Caco-2 (cell line): ENCODE measurements at regions not wholly inside any gene's neighbourhood (a gene's known extent, or its start where the extent isn't known, plus 50 kb on each side); places are given as distances from the start of the nearest gene placed in this dataset.

Experiments used
- BruUV-seq: library from RNA; stranded (reverse); fragments of 400-500 nt; replicated peaks from 2 replicates; lab custom pipeline; 2021; lab: Mats Ljungman, UMichigan
- CTCF ChIA-PET: fragments of 300-600 bp; sonication (Branson Sonifier 250); formaldehyde crosslinking; loops from one replicate; lab custom pipeline; 2022; ENCODE audit warnings: antibody characterized with exemption; lab: Charles Lee
- POLR2A ChIA-PET: fragments of 300-600 bp; sonication (Branson Sonifier 250); formaldehyde crosslinking; loops from one replicate; lab custom pipeline; 2022; ENCODE audit warnings: antibody characterized with exemption; lab: Charles Lee
- DNase-seq, 2 experiments: peaks; one replicate each; pipeline versions ENCODE4 v3.0.0 to v3.0.0-alpha.2; 2020 to 2022
- H3K27me3 ChIP-seq: replicated peaks from 2 replicates; pipeline ENCODE4 v1.6.0; 2011; ENCODE audit warnings: low read length; ENCODE audit not compliant: control insufficient read depth, insufficient read depth
- H3K36me3 ChIP-seq: 2 replicates; pipeline ENCODE4 v1.5.1; 2011; ENCODE audit warnings: low read length; ENCODE audit not compliant: control insufficient read depth, insufficient read depth
- H3K4me1 ChIP-seq: fragments of 250-450 bp; sonication (Bioruptor Pico); 2 replicates; pipeline ENCODE4 v1.5.1; 2020; ENCODE audit warnings: mild to moderate bottlenecking
- H3K4me3 ChIP-seq: 2 replicates; pipeline ENCODE4 v1.5.1; 2011; ENCODE audit warnings: low read depth, mild to moderate bottlenecking, control low read depth, low read length
- H3K9me3 ChIP-seq: fragments of 250-450 bp; sonication (Bioruptor Pico); 2 replicates; pipeline ENCODE4 v1.5.1; 2020; ENCODE audit warnings: mild to moderate bottlenecking, moderate library complexity
- H3K27ac Mint-ChIP-seq: one replicate; pipeline ENCODE4 v1.8.0; 2022; ENCODE audit warnings: mixed read lengths; ENCODE audit not compliant: unreplicated experiment
- H3K27me3 Mint-ChIP-seq: one replicate; pipeline ENCODE4 v1.8.0; 2022; ENCODE audit warnings: mixed read lengths; ENCODE audit not compliant: insufficient read depth, unreplicated experiment
- H3K36me3 Mint-ChIP-seq: one replicate; pipeline ENCODE4 v1.8.0; 2022; ENCODE audit warnings: mild to moderate bottlenecking, mixed read lengths; ENCODE audit not compliant: insufficient read depth, unreplicated experiment
- H3K4me1 Mint-ChIP-seq: one replicate; pipeline ENCODE4 v1.8.0; 2022; ENCODE audit warnings: low read depth, mixed read lengths; ENCODE audit not compliant: unreplicated experiment
- H3K4me3 Mint-ChIP-seq: one replicate; pipeline ENCODE4 v1.8.0; 2022; ENCODE audit warnings: mild to moderate bottlenecking, moderate library complexity, mixed read lengths; ENCODE audit not compliant: unreplicated experiment
- H3K9me3 Mint-ChIP-seq: one replicate; pipeline ENCODE4 v1.8.0; 2022; ENCODE audit warnings: mixed read lengths; ENCODE audit not compliant: unreplicated experiment
- CTCF ChIP-seq, 2 experiments: fragments of 200-600 bp in 1 of 2; IDR thresholded peaks; 1 replicate in 1 of 2; 2 replicates in 1 of 2; pipeline versions ENCODE4 v1.5.1 to v1.8.0; 2011 to 2022; ENCODE audit warnings: antibody characterized with exemption in 1 of 2, control low read depth in 1 of 2, inconsistent platforms in 1 of 2, low read depth in 1 of 2, low read length in 1 of 2, mild to moderate bottlenecking in 1 of 2, moderate library complexity in 1 of 2; ENCODE audit not compliant: insufficient read depth in 1 of 2, severe bottlenecking in 1 of 2, unreplicated experiment in 1 of 2
- intact Hi-C: fragments of 100-400 bp; cut with micrococcal nuclease; formaldehyde crosslinking; loops from one replicate; pipeline ENCODE4 v1.10.0; 2022; ENCODE audit not compliant: unreplicated experiment

GRCh38 chr1:168416220-168416619, 127.6 kb downstream of the XCL2 start:
- no peaks in the 10 kb centered on the region for H3K9me3 ChIP-seq
- no TSS peak for BruUV-seq
- intact Hi-C loops: no loop called here
- no peak for DNase-seq
- no peaks in the 10 kb centered on the region for H3K27me3 Mint-ChIP-seq
- no peak for TF ChIP-seq CTCF (IDR thresholded peaks at IDR 0.05; ENCODE audit: insufficient read depth in 1 of 2, low read depth in 1 of 2, low read length in 1 of 2, severe bottlenecking in 1 of 2, unreplicated experiment in 1 of 2)
- no peak overlapping the region for H3K4me3 ChIP-seq
- no peak overlapping the region for H3K27ac Mint-ChIP-seq
- CTCF ChIA-PET: no interaction called here
- H3K4me1 ChIP-seq: no peaks in the 10 kb centered on the region
- H3K4me3 Mint-ChIP-seq: no peak overlapping the region
- H3K27me3 ChIP-seq: no peaks in the 10 kb centered on the region
- H3K9me3 Mint-ChIP-seq: no peaks in the 10 kb centered on the region
- no peaks in the 10 kb centered on the region for H3K36me3 ChIP-seq
- peaks cover 11% of the 10 kb centered on the region for H3K4me1 Mint-ChIP-seq
- POLR2A ChIA-PET: no interaction called here
- H3K36me3 Mint-ChIP-seq: peaks cover 11% of the 10 kb centered on the region

- no TSS peak for BruUV-seq
- CTCF ChIA-PET: no interaction called here
- intact Hi-C loops: no loop called here
These were observed 128.9 kb downstream of the XCL2 start for GRCh38 chr1:168414914-168415313.

GRCh38 chr1:168410464-168410863, 129.8 kb downstream of the TBX19 start:
- Mint-ChIP-seq H3K36me3 (peaks cover 23% of the 10 kb centered on the region), H3K4me3 (no peak overlapping the region), H3K27me3 (no peaks in the 10 kb centered on the region), H3K4me1 (peaks cover 30% of the 10 kb centered on the region), H3K27ac (no peak overlapping the region), H3K9me3 (no peaks in the 10 kb centered on the region)
- ChIA-PET CTCF (no interaction called here), POLR2A (no interaction called here)
- H3K36me3 ChIP-seq: no peaks in the 10 kb centered on the region; the same call in 1 of the 2 replicates
- H3K27me3 ChIP-seq: no peaks in the 10 kb centered on the region
- peaks cover 32% of the 10 kb centered on the region for H3K4me1 ChIP-seq
- no peak for DNase-seq
- no TSS peak for BruUV-seq
- no peak for TF ChIP-seq CTCF (IDR thresholded peaks at IDR 0.05; ENCODE audit: insufficient read depth in 1 of 2, low read depth in 1 of 2, low read length in 1 of 2, severe bottlenecking in 1 of 2, unreplicated experiment in 1 of 2)
- intact Hi-C loops: no loop called here
- no peak overlapping the region for H3K4me3 ChIP-seq
- H3K9me3 ChIP-seq: no peaks in the 10 kb centered on the region

More at GRCh38 chr1:168414914-168415313, 128.9 kb downstream of the XCL2 start:
- Histone ChIP-seq H3K4me3 (no peak overlapping the region), H3K9me3 (no peaks in the 10 kb centered on the region), H3K27me3 (no peaks in the 10 kb centered on the region), H3K36me3 (no peaks in the 10 kb centered on the region), H3K4me1 (no peaks in the 10 kb centered on the region)
- POLR2A ChIA-PET: no interaction called here
- peaks cover 7% of the 10 kb centered on the region for H3K4me1 Mint-ChIP-seq
- no peak overlapping the region for H3K27ac Mint-ChIP-seq
- no peaks in the 10 kb centered on the region for H3K27me3 Mint-ChIP-seq
- peaks cover 15% of the 10 kb centered on the region for H3K36me3 Mint-ChIP-seq
- H3K4me3 Mint-ChIP-seq: no peak overlapping the region
- H3K9me3 Mint-ChIP-seq: no peaks in the 10 kb centered on the region
- DNase-seq: no peak
- no peak for TF ChIP-seq CTCF (IDR thresholded peaks at IDR 0.05; ENCODE audit: insufficient read depth in 1 of 2, low read depth in 1 of 2, low read length in 1 of 2, severe bottlenecking in 1 of 2, unreplicated experiment in 1 of 2)
